Fibroblast of villous mesenchyme (primary cell): ENCODE measurements at regions not wholly inside any gene's neighbourhood (a gene's known extent, or its start where the extent isn't known, plus 50 kb on each side); places are given as distances from the start of the nearest gene placed in this dataset.
A peak's percentile ranks its signal among the peaks of the same experiment; 100 is the strongest.

Experiments used
- DNase-seq: peaks from one replicate; pipeline ENCODE4 v3.0.0-alpha.2; 2010; ENCODE audit warnings: low read depth
- H3K4me3 ChIP-seq: 2 replicates; pipeline ENCODE4 v1.5.1; 2011; ENCODE audit warnings: low read depth, mild to moderate bottlenecking, low read length
- CTCF ChIP-seq: IDR thresholded peaks from 2 replicates; pipeline ENCODE4 v1.5.1; 2012; ENCODE audit warnings: low read depth, mild to moderate bottlenecking, low read length; ENCODE audit not compliant: insufficient read depth

DNA sequence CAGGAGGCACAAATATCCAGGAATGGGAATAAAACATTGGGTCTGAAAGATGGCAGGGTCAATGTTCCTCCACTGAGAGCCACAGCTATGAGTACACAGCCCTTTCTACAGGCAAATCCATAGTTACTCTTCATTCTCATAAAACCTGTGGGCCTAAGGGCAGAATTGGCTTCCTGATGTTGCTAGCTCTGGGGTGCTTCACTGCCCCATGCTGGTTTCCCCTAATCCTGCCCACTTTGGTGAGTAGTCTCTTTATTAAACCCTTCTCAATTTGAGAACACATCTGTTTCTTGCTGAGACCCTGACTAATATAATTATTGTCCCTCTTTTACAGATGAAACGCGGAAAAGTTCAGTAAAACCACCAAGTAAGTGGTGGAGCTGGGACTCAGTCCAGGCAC is 66.3 kb upstream of the RAI14 start:
- H3K4me3 ChIP-seq = no peak overlapping the region
- no peak for TF ChIP-seq CTCF
- DNase-seq = no peak

GRCh38 chr5:34591723-34592122 is 64.4 kb upstream of the RAI14 start:
- TF ChIP-seq CTCF = no peak
- H3K4me3 ChIP-seq = no peak overlapping the region
- DNase-seq = no peak

DNA sequence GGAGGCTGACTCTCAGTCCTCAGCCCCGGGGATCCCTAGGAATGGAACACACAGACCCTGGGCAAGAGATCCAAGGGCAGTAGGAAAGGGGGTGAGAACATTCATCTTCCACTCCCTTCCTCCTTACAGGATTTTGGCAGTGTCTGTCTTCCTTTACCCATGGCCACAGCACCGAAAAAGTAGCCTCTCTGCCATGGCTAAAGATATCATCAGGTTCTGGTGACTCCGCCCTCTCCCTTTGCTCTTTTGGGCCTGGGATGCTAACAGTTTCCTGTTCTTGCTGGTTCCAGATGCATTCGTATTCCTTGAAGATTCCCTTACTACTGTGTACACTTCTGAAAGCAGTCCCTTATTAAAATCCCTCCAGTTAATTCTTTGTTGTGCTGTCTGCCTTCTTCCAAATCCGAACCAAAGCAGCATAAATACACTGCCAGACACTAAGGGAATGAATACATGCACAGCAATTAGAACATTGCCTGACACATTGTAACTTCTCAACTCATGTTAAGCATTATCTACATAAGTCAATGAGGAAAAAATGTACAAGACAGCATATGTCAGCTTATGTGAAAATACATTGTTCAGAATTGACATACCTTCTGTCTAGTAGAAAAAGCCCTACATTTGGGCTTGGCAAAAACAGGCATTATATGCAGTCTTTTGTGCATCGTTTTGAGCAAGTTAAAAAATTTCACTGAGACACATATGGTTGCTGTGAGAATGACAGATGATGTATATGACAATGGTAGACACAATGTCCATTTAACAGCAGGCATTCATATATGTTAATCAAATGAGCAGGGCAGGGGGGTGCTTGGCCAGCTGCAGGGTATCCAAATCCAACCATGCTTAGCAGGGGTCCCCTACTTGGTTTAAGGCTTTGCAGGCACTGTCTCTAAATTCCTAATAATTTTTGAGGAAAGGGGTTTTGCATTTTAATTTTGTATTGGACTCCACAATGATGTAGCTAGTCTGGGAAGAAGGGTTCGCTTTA is 58.8 kb upstream of the RAI14 start:
- H3K4me3 ChIP-seq = no peak overlapping the region
- DNase-seq = no peak
- no peak for TF ChIP-seq CTCF

DNA sequence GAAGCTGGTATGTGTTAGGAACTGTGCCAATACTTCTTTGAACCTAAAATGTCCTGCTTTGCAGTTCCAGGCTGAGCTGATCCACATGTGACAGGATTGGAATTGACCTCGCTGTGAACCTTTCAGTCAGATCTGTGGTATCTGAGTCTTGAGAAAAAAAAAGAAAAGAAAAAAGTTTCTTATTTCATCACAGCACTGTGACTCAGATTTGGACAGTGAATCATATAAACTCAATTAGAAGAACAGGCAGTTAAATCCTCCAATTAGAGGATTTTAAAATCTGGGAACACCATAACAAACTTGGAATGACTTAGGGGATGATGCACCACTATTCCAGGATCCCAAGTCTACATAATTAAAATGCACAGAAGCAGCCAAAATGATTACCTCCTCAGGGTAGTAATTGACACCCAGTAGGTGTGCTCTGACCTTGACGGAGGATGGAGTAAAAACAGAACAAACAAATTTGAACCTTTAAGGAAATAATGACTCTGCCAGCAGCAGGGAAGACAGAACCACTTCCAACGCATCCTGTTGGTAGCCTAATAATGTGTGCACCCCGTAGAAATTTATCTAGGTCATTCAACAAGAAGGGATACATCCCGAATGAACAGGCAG is 57.8 kb upstream of the RAI14 start:
- H3K4me3 ChIP-seq = no peak overlapping the region
- no peak for TF ChIP-seq CTCF
- peak; percentile 92 for DNase-seq

GRCh38 chr5:34599471-34600117 is 56.5 kb upstream of the RAI14 start:
- TF ChIP-seq CTCF = no peak
- DNase-seq = no peak
- H3K4me3 ChIP-seq = no peak overlapping the region

DNA sequence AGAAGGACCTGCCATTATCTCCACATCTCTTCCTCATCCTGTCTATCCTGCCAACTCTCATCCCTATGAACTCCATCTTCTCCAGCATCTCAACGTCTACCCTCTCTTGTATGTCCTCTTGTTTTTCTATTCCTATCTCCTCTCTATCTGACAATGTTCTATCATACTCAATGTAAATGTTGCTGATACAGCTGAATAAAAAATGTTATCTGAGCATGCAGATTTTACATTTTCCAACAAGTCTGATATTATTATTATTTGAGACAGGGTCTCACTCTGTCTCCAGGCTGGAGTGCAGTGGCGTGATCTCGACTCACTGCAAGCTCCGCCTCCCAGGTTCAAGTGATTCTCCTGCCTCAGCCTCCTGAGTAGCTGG is 56.0 kb upstream of the RAI14 start:
- TF ChIP-seq CTCF = no peak
- no peak overlapping the region for H3K4me3 ChIP-seq
- DNase-seq = no peak
